Progenitor cell of endocrine pancreas (in vitro differentiated cells): ENCODE measurements at regions not wholly inside any gene's neighbourhood (a gene's known extent, or its start where the extent isn't known, plus 50 kb on each side); places are given as distances from the start of the nearest gene placed in this dataset.

Source experiments
- DNase-seq: peaks from one replicate; pipeline ENCODE4 v3.0.0; 2021; ENCODE audit warnings: low spot score; ENCODE audit not compliant: unreplicated experiment
- H3K27ac Mint-ChIP-seq: 2 replicates; pipeline ENCODE4 v1.8.0; 2021; ENCODE audit warnings: mild to moderate bottlenecking, moderate library complexity, mixed read lengths
- H3K27me3 Mint-ChIP-seq: 2 replicates; pipeline ENCODE4 v1.8.0; 2021; ENCODE audit warnings: mixed read lengths
- H3K36me3 Mint-ChIP-seq: 2 replicates; pipeline ENCODE4 v1.8.0; 2022; ENCODE audit warnings: mixed read lengths; ENCODE audit not compliant: insufficient read depth
- H3K4me1 Mint-ChIP-seq: 2 replicates; pipeline ENCODE4 v1.8.0; 2021; ENCODE audit warnings: low read depth, mixed read lengths
- H3K4me3 Mint-ChIP-seq: 2 replicates; pipeline ENCODE4 v1.8.0; 2021; ENCODE audit warnings: low read depth, mild to moderate bottlenecking, moderate library complexity, mixed read lengths
- H3K9me3 Mint-ChIP-seq: 2 replicates; pipeline ENCODE4 v1.8.0; 2021; ENCODE audit warnings: low read depth, mixed read lengths
- CTCF ChIP-seq: fragments of 200-600 bp; sonication (generic); IDR thresholded peaks from one replicate; pipeline ENCODE4 v1.5.0; 2021; ENCODE audit warnings: antibody characterized with exemption, mild to moderate bottlenecking; ENCODE audit not compliant: unreplicated experiment

- Mint-ChIP-seq H3K36me3 (no peaks in the 10 kb centered on the region), H3K4me3 (no peak overlapping the region), H3K27ac (no peak overlapping the region), H3K9me3 (no peaks in the 10 kb centered on the region), H3K4me1 (peaks cover 12% of the 10 kb centered on the region), H3K27me3 (peaks cover 15% of the 10 kb centered on the region)
- DNase-seq: no peak
- TF ChIP-seq CTCF: no peak
Measured at GRCh38 chr10:121133901-121134300, 282.7 kb downstream of the WDR11 start.

- H3K27me3 Mint-ChIP-seq: peaks cover 12% of the 10 kb centered on the region
- H3K36me3 Mint-ChIP-seq: no peaks in the 10 kb centered on the region
- H3K9me3 Mint-ChIP-seq: no peaks in the 10 kb centered on the region
- peaks cover 6% of the 10 kb centered on the region for H3K4me1 Mint-ChIP-seq
- H3K4me3 Mint-ChIP-seq: no peak overlapping the region
- no peak for DNase-seq
- TF ChIP-seq CTCF: no peak
- H3K27ac Mint-ChIP-seq: no peak overlapping the region
Measured at GRCh38 chr10:121134711-121135110, 283.5 kb downstream of the WDR11 start.

- no peaks in the 10 kb centered on the region for H3K9me3 Mint-ChIP-seq
- no peaks in the 10 kb centered on the region for H3K36me3 Mint-ChIP-seq
- no peak for DNase-seq
- TF ChIP-seq CTCF: no peak
- H3K4me3 Mint-ChIP-seq: no peak overlapping the region
- H3K27ac Mint-ChIP-seq: no peak overlapping the region
- peaks cover 9% of the 10 kb centered on the region for H3K27me3 Mint-ChIP-seq
- peaks cover 6% of the 10 kb centered on the region for H3K4me1 Mint-ChIP-seq
Measured at GRCh38 chr10:121135512-121135911, 284.4 kb downstream of the WDR11 start.

- H3K4me3 Mint-ChIP-seq: no peak overlapping the region
- TF ChIP-seq CTCF: no peak
- H3K36me3 Mint-ChIP-seq: no peaks in the 10 kb centered on the region
- peaks cover 6% of the 10 kb centered on the region for H3K4me1 Mint-ChIP-seq
- peaks cover 9% of the 10 kb centered on the region for H3K9me3 Mint-ChIP-seq
- no peak overlapping the region for H3K27ac Mint-ChIP-seq
- peaks cover 6% of the 10 kb centered on the region for H3K27me3 Mint-ChIP-seq
- DNase-seq: no peak
Measured at GRCh38 chr10:121137533-121137932, 286.4 kb downstream of the WDR11 start.

GRCh38 chr10:121138112-121138860, 287.1 kb downstream of the WDR11 start:
- Mint-ChIP-seq H3K4me3 (no peak overlapping the region), H3K4me1 (peaks cover 6% of the 10 kb centered on the region), H3K27me3 (peaks cover 6% of the 10 kb centered on the region), H3K36me3 (no peaks in the 10 kb centered on the region), H3K9me3 (peaks cover 13% of the 10 kb centered on the region), H3K27ac (no peak overlapping the region)
- DNase-seq: no peak
- no peak for TF ChIP-seq CTCF
